GM19468 (cell line): ENCODE measurements at regions not wholly inside any gene's neighbourhood (a gene's known extent, or its start where the extent isn't known, plus 50 kb on each side); places are given as distances from the start of the nearest gene placed in this dataset.

Experiments used
- ATAC-seq: cut with Tn5 transposase; IDR thresholded peaks from one replicate; pipeline ENCODE4 v1.9.1; 2021; ENCODE audit warnings: mild to moderate bottlenecking, moderate library complexity, moderate number of reproducible peaks; ENCODE audit not compliant: unreplicated experiment; ENCODE audit errors: extremely low read depth

DNA sequence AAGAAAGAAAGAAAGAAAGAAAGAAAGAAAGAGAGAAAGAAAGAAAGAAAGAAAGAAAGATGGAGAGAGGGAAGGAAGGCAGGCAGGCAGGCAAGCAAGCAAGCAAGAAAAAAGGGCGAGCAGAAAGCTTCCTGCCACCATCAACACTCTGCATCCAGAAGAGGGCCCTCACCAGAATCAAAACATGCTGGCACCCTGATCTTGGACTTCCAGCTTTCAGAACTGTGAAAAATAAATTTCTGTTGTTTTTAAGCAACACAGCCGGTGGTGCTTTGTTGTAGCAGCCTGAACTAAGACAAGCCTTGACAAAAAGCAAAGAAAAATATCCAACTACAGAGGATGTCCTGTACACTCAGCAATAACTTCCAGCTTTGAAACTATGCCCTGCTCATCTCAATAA lies 401.7 kb downstream of the LRATD1 start:
- no peak for ATAC-seq

- no peak for ATAC-seq
These were observed 402.3 kb downstream of the LRATD1 start for GRCh38 chr2:15034860-15035259.

GRCh38 chr2:15038366-15039364 lies 406.1 kb downstream of the LRATD1 start:
- ATAC-seq, result no peak

- ATAC-seq, result no peak
These were observed 408.0 kb downstream of the LRATD1 start for GRCh38 chr2:15040429-15041084.

GRCh38 chr2:15041429-15041837 lies 408.9 kb downstream of the LRATD1 start:
- no peak for ATAC-seq

GRCh38 chr2:15042801-15043217 lies 410.3 kb downstream of the LRATD1 start:
- no peak for ATAC-seq

DNA sequence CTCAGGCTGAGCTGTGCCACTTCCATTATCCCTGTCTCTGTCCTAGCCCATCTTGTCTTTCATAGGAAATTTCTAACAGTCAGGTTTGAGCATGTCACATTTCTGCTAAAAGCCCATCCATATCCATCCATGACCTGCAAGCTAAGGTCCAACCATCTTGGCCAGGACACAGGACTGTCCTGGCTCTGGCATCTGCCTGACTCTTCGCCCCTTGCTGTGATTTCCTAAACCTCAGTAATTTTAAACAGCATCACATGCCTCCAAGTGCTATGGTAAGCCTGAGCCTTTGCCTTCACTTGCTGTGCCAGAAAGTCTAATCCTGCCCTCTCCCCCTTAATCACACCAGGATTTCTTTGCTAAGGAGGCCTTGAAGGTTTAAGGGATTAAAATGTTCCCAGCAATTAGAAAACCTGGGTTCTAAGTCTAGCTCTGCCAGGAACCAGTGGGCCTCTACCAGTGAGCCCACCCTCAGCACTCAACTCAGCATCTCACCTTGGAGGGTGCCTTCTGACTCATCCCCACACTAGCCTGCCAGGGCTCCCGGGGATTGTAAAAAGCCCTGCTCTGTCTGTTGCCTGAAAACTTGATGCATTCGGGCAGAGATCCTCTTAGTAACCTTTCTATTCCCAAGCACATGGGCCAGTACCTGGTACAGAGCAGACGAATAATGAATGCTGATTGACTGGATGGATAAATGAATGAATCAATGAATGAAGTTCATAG lies 411.0 kb downstream of the LRATD1 start:
- no peak for ATAC-seq

DNA sequence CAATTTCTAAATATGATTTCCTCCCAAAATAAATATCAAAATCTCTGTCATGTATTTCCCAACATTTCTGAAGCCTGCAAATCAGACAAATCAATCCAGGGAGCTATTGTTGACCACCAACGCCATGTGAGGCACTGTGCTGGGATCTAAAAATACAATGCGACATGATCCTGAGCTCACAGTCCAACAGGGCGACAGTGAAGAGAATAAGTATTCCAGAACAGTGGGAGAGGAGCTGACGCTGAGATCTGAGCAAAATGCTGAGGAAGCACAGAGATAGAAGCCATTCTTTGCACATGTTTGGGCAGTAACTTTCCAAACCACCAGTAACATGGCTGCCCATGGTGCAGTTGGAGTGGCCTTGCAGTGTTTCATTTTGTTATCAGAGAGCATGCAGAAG lies 412.5 kb downstream of the LRATD1 start:
- ATAC-seq, result no peak

GRCh38 chr2:15047184-15047583 lies 414.7 kb downstream of the LRATD1 start:
- no peak for ATAC-seq

DNA sequence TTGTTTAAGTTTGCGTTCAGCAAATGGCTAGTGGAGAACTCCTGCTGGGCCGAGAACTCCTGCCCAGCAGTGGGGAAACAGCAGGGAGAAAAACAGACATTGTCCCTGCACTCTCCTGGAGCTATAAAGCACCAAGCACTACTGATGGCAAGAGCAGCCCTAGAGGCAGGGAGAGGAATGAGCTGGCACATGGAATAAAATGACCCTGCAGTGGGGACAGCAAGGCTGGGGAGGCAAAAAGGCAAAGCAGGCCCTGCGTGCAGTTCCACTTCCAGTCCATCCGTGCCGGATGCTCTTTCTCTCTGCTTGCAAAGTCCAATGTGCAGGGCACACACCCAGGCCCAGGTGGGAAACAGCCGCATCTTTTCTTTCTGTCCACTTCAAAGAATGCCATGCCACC lies 415.5 kb downstream of the LRATD1 start:
- no peak for ATAC-seq

DNA sequence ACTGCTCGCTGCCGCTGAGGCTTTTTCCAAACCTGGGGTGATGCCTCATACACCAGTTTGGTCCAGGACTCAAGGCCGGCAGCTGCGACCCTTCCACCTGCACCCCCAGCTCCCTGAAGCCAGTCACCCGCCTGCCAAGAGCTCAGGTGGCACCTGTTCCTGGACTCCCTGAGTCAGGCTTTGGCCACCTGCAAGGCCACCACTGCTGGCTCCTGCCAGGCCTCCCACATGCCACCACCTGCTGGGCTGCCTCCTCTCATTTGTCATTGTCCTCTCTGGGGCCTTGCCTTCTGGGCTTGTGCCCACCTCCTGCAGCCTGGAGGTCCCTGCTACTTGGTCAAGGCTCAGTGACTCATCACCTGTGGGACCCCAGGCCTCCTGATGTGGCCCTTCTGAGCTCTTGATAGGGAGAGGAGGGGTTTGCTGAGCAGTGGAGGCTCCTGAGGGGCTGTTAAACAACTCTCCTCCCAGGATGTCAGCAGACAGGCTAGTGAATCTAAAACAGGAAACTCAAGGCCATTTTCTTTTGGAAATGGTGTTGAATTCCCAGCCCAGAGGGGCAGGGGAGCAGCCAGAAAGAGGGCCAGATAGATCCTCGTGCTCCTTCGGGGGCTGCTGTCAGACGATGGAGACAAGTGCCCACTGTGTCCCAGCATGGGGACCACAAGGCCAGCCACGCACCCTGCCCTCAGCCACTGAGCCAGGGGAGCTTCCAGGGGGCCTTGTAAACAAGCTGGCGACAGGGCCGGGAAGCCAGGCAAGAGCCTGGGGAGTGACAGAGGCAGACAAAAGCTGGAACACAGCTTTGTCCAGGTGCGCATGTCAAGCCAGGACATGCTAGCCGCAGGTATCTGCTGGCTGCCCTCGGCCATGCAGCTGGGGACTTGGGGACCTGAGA lies 416.8 kb downstream of the LRATD1 start:
- no peak for ATAC-seq

DNA sequence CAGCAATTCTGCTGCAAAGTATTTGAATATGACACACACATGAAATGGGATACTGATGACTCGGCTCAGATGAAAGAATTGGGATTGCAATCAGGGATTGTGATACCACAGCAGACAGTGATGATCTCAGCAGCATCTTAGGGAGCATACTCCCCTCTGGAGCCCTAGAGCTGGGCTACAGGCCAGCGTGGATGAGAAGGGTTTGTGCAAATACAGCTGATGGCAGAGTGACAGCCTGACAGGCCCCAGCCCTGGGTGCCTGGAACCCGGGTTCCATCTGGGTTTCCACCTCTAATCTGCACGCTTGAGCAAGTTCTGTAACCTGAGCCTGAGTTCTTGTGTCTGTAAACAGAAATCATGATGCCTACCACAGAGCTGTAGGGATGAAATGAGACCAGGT lies 418.0 kb downstream of the LRATD1 start:
- no peak for ATAC-seq

- ATAC-seq, result no peak
These were observed 421.0 kb downstream of the LRATD1 start for GRCh38 chr2:15053542-15053941.

GRCh38 chr2:15058015-15058720 lies 425.7 kb downstream of the LRATD1 start:
- ATAC-seq, result no peak

DNA sequence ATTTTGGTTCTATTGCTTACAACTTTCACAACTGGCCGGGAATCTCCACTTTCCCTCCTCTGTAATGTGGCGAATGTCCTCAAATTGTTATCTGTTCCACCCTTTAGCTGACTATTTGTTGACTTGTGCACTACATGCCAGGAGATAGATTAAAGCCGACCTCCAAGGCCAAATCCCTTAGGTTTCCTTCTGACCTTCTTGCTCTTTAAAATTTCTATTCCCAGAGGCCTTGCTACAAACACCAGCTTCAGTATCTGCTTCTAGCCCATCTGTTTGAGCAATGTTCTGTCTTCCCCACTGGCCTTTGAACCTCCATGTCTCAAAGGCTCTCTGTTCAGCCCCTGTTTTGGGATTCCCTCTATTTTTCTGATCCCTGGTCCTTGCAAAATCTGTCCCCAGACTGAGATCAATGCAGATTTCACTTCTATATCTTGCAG lies 426.2 kb downstream of the LRATD1 start:
- ATAC-seq, result no peak

DNA sequence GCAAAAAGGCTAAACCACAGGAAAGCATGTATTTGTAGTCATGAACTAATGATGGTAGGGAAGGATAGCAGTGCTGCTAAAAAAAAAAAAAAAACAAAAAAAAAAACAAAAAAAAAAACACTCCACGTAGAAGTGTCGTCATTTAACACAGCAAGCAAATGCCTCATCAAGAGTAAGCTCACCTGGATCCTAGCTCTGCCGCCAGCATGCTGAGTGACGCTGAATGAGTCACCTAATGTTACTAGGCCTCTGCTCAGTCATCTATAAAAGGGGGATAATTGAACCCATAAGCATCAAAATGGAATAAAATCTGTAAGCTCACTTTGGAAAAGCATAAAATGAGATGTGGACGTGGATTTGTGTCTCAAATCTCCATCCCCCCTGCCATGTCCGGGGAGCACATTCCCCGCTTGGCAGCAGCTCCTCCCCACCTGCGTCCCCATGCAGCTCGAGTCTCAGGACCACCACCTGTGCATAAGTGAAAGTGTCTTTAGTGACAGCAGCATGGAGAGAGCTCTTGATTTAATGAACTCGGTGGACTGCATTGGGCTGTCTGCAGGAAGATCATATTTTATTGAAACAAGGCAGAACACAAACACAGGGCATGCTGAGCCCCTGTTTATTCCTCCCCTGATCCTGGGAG lies 427.5 kb downstream of the LRATD1 start:
- ATAC-seq, result no peak

DNA sequence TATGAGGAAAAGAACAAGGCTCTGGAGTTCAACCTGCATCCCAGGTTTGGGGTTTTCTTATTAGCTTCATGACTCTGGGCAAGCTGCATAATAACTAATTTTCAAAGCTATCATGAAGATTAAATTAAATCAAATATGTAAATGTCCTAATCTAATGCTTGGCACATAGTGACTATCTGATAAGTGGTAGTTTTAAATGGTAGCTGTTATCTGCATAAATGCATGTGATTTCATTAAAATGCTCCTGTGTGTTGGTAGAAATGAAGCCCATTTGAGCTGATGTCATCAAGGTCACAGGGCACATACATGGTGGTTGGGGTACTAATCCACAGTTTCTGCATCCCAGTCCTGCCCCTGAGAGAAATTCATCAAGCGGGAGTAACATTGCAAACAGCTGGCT lies 428.8 kb downstream of the LRATD1 start:
- ATAC-seq, result no peak

DNA sequence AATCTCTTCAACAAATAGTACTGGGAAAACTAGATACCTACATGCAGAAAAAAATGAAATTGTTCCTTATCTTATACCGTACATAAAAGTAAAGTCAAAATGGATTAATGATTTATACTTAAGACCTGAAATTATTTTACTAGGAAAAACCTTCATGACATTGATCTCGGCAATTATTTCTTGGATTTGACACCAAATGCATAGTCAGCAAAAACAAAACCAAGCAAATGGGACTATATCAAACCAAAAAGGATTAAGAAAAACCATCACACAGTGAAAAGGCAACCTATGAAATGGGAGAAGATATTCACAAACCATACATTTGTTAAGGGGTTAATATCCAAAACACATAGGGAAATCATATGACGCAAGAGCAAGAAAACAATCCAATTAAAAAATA lies 433.6 kb downstream of the LRATD1 start:
- no peak for ATAC-seq

- no peak for ATAC-seq
These were observed 436.6 kb downstream of the LRATD1 start for GRCh38 chr2:15069149-15069548.
